GM21737 (cell line): ENCODE measurements at regions not wholly inside any gene's neighbourhood (a gene's known extent, or its start where the extent isn't known, plus 50 kb on each side); places are given as distances from the start of the nearest gene placed in this dataset.

Experiments used
- ATAC-seq: cut with Tn5 transposase; IDR thresholded peaks from one replicate; pipeline ENCODE4 v1.9.1; 2021; ENCODE audit warnings: mild to moderate bottlenecking, moderate library complexity; ENCODE audit not compliant: unreplicated experiment

DNA sequence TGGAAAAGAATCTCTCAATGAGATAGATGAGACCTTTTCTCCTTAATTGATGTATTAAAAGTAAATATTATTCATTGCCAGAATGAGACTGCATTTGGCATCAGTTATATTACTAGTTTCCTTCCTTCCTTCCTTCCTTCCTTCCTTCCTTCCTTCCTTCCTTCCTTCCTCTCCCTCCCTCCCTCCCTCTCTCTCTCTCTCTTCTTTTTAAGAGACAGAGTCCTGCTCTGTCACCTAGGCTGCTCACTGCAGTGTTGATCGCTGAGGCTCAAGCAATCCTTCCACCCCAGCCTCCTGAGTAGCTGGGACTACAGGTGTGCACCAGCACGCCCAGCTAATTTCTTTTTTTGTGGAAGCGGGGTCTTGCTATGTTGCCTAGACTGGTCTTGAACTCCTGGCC lies 50.4 kb upstream of the ARX start:
- no peak for ATAC-seq
